HCT116 (cell line): ENCODE measurements at regions not wholly inside any gene's neighbourhood (a gene's known extent, or its start where the extent isn't known, plus 50 kb on each side); places are given as distances from the start of the nearest gene placed in this dataset.

Experiments used
- ATAC-seq: fragments of 200-7000 bp; cut with Tn5 transposase; 2 replicates; pipeline ENCODE4 v1.9.1; 2020; ENCODE audit warnings: mild to moderate bottlenecking, moderate library complexity
- BruUV-seq: library from RNA; stranded (reverse); fragments of 400-500 nt; replicated peaks from 2 replicates; lab custom pipeline; 2021; lab: Mats Ljungman, UMichigan
- CTCF ChIA-PET: fragments of 300-600 bp; sonication (Branson Sonifier 250); formaldehyde crosslinking; loops from one replicate; lab custom pipeline; 2021; ENCODE audit warnings: antibody characterized with exemption; lab: Charles Lee
- POLR2A ChIA-PET: fragments of 300-600, 350-600 bp; sonication (Branson Sonifier 250); formaldehyde crosslinking; loops from one replicate; lab custom pipeline; 2021; ENCODE audit warnings: antibody characterized with exemption; lab: Charles Lee
- RAD21 ChIA-PET, 2 experiments: fragments of 300-600 bp; sonication (Branson Sonifier 250); formaldehyde crosslinking; loops; one replicate each; lab custom pipeline; 2023; ENCODE audit warnings: low total read pairs in 2 of 2; ENCODE audit not compliant: uncharacterized antibody in 2 of 2, unreplicated experiment in 2 of 2, low non-redundant PET in 1 of 2; lab: Charles Lee
- DNase-seq: peaks from one replicate; pipeline ENCODE4 v3.0.0-alpha.2; 2010; ENCODE audit warnings: low read depth, low spot score
- H2AFZ ChIP-seq: fragments of 200-600 bp; shearing (Covaris generic), sonication (generic); 2 replicates; pipeline ENCODE4 v1.6.1; 2017; ENCODE audit warnings: low read depth, mixed run types, mixed read lengths, antibody characterized with exemption, low read length; ENCODE audit not compliant: poor library complexity, severe bottlenecking
- H3K27ac ChIP-seq: 2 replicates; pipeline ENCODE4 v1.5.1; 2012; ENCODE audit warnings: low read depth, low read length
- H3K27me3 ChIP-seq: fragments of 200-600 bp; sonication (generic); 2 replicates; pipeline ENCODE4 v1.6.1; 2016; ENCODE audit warnings: mixed run types, low read length, mixed read lengths; ENCODE audit not compliant: insufficient read depth
- H3K36me3 ChIP-seq, 2 experiments: fragments of 200-500 bp in 1 of 2; fragments of 200-600 bp in 1 of 2; sonication (Bioruptor generic) in 1 of 2; sonication (generic) in 1 of 2; 2 replicates each; pipeline versions ENCODE4 v1.5.1 to v1.6.1; 2014 to 2016; ENCODE audit warnings: low read length in 2 of 2, inconsistent platforms in 1 of 2, mixed read lengths in 1 of 2, mixed run types in 1 of 2; ENCODE audit not compliant: insufficient read depth in 2 of 2, control insufficient read depth in 1 of 2
- H3K4me1 ChIP-seq, 2 experiments: fragments of 200-600 bp in 1 of 2; sonication (generic) in 1 of 2; 2 replicates each; pipeline versions ENCODE4 v1.5.1 to v1.6.1; 2012 to 2017; ENCODE audit warnings: low read length in 2 of 2, inconsistent platforms in 1 of 2, mild to moderate bottlenecking in 1 of 2, mixed read lengths in 1 of 2, mixed run types in 1 of 2, moderate library complexity in 1 of 2; ENCODE audit not compliant: insufficient read depth in 2 of 2, control insufficient read depth in 1 of 2
- H3K4me2 ChIP-seq: fragments of 200-600 bp; sonication (generic); 2 replicates; pipeline ENCODE4 v1.6.1; 2017; ENCODE audit warnings: mixed run types, low read length, mixed read lengths
- H3K4me3 ChIP-seq, 2 experiments: fragments of 200-600 bp in 1 of 2; sonication (generic) in 1 of 2; replicated peaks in 1 of 2; 2 replicates each; pipeline ENCODE4 v1.5.1; 2011 to 2016; ENCODE audit warnings: low read length in 2 of 2, control low read depth in 1 of 2, low read depth in 1 of 2, mild to moderate bottlenecking in 1 of 2, mixed read lengths in 1 of 2, mixed run types in 1 of 2
- H3K79me2 ChIP-seq: fragments of 200-600 bp; sonication (generic); 2 replicates; pipeline ENCODE4 v1.6.1; 2017; ENCODE audit warnings: mild to moderate bottlenecking, mixed run types, low read length, moderate library complexity, mixed read lengths; ENCODE audit not compliant: insufficient read depth
- H3K9ac ChIP-seq: fragments of 200-600 bp; sonication (generic); 2 replicates; pipeline ENCODE4 v1.6.1; 2016; ENCODE audit warnings: low read length, mixed read lengths
- H3K9me2 ChIP-seq: fragments of 200-600 bp; sonication (generic), shearing (Covaris generic); 2 replicates; pipeline ENCODE4 v1.6.1; 2017; ENCODE audit warnings: mixed run types, mild to moderate bottlenecking, moderate library complexity; ENCODE audit not compliant: insufficient read depth
- H3K9me3 ChIP-seq, 2 experiments: fragments of 200-500 bp in 1 of 2; fragments of 200-600 bp in 1 of 2; sonication (Bioruptor generic) in 1 of 2; sonication (generic) in 1 of 2; 2 replicates each; pipeline ENCODE4 v1.6.1; 2014 to 2017; ENCODE audit warnings: low read length in 2 of 2, mixed read lengths in 2 of 2, inconsistent platforms in 1 of 2, low read depth in 1 of 2, mild to moderate bottlenecking in 1 of 2, mixed run types in 1 of 2, moderate library complexity in 1 of 2; ENCODE audit not compliant: control insufficient read depth in 1 of 2, insufficient read depth in 1 of 2
- H4K20me1 ChIP-seq: fragments of 200-600 bp; sonication (generic), shearing (Covaris generic); 2 replicates; pipeline ENCODE4 v1.6.1; 2017; ENCODE audit warnings: mixed run types, mild to moderate bottlenecking, moderate library complexity; ENCODE audit not compliant: insufficient read depth
- ATF3 ChIP-seq: IDR thresholded peaks from 2 replicates; pipeline ENCODE4 v1.6.1; 2012
- CEBPB ChIP-seq: IDR thresholded peaks from 2 replicates; pipeline ENCODE4 v1.6.1; 2012; ENCODE audit warnings: low read depth
- CTCF ChIP-seq, 3 experiments: fragments of 200-600 bp in 1 of 3; sonication (generic) in 1 of 3; IDR thresholded peaks in 2 of 3; conservative IDR thresholded peaks in 1 of 3; 2 replicates each; pipeline ENCODE4 v1.5.1; 2012 to 2017; ENCODE audit warnings: low read depth in 2 of 3, low read length in 2 of 3, antibody characterized with exemption in 1 of 3, borderline replicate concordance in 1 of 3, control low read depth in 1 of 3, mild to moderate bottlenecking in 1 of 3, mixed read lengths in 1 of 3, mixed run types in 1 of 3, moderate library complexity in 1 of 3; ENCODE audit not compliant: insufficient read depth in 1 of 3
- EGR1 ChIP-seq: IDR thresholded peaks from 2 replicates; pipeline ENCODE4 v1.6.1; 2012; ENCODE audit warnings: low read depth
- ELF1 ChIP-seq: IDR thresholded peaks from 2 replicates; pipeline ENCODE4 v1.6.1; 2012; ENCODE audit warnings: low read depth, borderline replicate concordance
- EZH2 ChIP-seq: fragments of 200-600 bp; sonication (generic); IDR thresholded peaks from 2 replicates; pipeline ENCODE4 v1.6.1; 2017; ENCODE audit warnings: antibody characterized with exemption, mixed run types
- EZH2phosphoT487 ChIP-seq: fragments of 200-600 bp; IDR thresholded peaks from 2 replicates; pipeline ENCODE4 v1.6.1; 2018; ENCODE audit warnings: antibody characterized with exemption, borderline replicate concordance
- FOSL1 ChIP-seq: IDR thresholded peaks from 2 replicates; pipeline ENCODE4 v1.6.1; 2012; ENCODE audit warnings: low read depth
- JUND ChIP-seq: IDR thresholded peaks from 2 replicates; pipeline ENCODE4 v1.6.1; 2012
- MAX ChIP-seq: IDR thresholded peaks from 2 replicates; pipeline ENCODE4 v1.6.1; 2012
- POLR2A ChIP-seq: IDR thresholded peaks from 2 replicates; pipeline ENCODE4 v1.7.0; 2011; ENCODE audit warnings: borderline replicate concordance; ENCODE audit not compliant: insufficient read depth, insufficient read length; ENCODE audit errors: extremely low read depth
- RAD21 ChIP-seq: IDR thresholded peaks from 2 replicates; pipeline ENCODE4 v1.6.1; 2012; ENCODE audit warnings: low read depth, mild to moderate bottlenecking
- REST ChIP-seq: IDR thresholded peaks from 2 replicates; pipeline ENCODE4 v1.6.1; 2012; ENCODE audit warnings: low read depth
- SIN3A ChIP-seq: IDR thresholded peaks from 2 replicates; pipeline ENCODE4 v1.6.1; 2012; ENCODE audit warnings: low read depth
- TCF7L2 ChIP-seq: IDR thresholded peaks from 2 replicates; pipeline ENCODE4 v1.7.0; 2011; ENCODE audit warnings: borderline replicate concordance, inconsistent platforms; ENCODE audit not compliant: insufficient read depth, insufficient read length; ENCODE audit errors: extremely low read depth
- YY1 ChIP-seq: IDR thresholded peaks from 2 replicates; pipeline ENCODE4 v1.6.1; 2011; ENCODE audit warnings: low read length, low read depth, moderate library complexity, mild to moderate bottlenecking; ENCODE audit not compliant: insufficient replicate concordance; ENCODE audit errors: extremely low read depth
- ZBTB33 ChIP-seq: IDR thresholded peaks from 2 replicates; pipeline ENCODE4 v1.6.1; 2011; ENCODE audit warnings: mild to moderate bottlenecking, low read length, moderate library complexity; ENCODE audit not compliant: insufficient replicate concordance; ENCODE audit errors: extremely low read depth
- ZFX ChIP-seq: fragments of 450-650 bp; IDR thresholded peaks from 2 replicates; pipeline ENCODE4 v1.6.1; 2017
- ZNF274 ChIP-seq: fragments of 200-500 bp; sonication (Bioruptor generic); IDR thresholded peaks from 2 replicates; pipeline ENCODE4 v1.6.1; 2014; ENCODE audit warnings: mild to moderate bottlenecking, low read depth, low read length, inconsistent platforms
- intact Hi-C: fragments of 100-400 bp; cut with micrococcal nuclease; formaldehyde crosslinking; loops from 2 replicates; pipeline ENCODE4 v1.10.0; 2022

- Histone ChIP-seq H3K9me3 (peaks cover 17 to 19% of the 10 kb centered on the region in 2 experiments; a peak in 2 of 4 replicates), H3K36me3 (no peaks in the 10 kb centered on the region), H3K4me1 (no peaks in the 10 kb centered on the region), H2AFZ (no peak overlapping the region), H3K27me3 (no peaks in the 10 kb centered on the region), H3K4me3 (no peak overlapping the region), H3K79me2 (no peaks in the 10 kb centered on the region), H4K20me1 (no peaks in the 10 kb centered on the region), H3K27ac (no peak overlapping the region), H3K4me2 (no peak overlapping the region), H3K9me2 (no peaks in the 10 kb centered on the region), H3K9ac (no peak overlapping the region)
- no peak for DNase-seq
- no peak for TF ChIP-seq EZH2
- TF ChIP-seq ZBTB33, result no peak
- no peak for TF ChIP-seq FOSL1
- TF ChIP-seq ELF1, result no peak
- no peak for TF ChIP-seq ATF3
- TF ChIP-seq CTCF (IDR thresholded peaks at IDR 0.05 in 2 of 3, conservative IDR thresholded peaks at IDR 0.05 in 1 of 3; ENCODE audit: borderline replicate concordance in 1 of 3, insufficient read depth in 1 of 3, low read depth in 2 of 3, low read length in 2 of 3), result no peak
- no peak for TF ChIP-seq RAD21
- TF ChIP-seq ZNF274, result no peak
- TF ChIP-seq YY1, result no peak
- no peak for TF ChIP-seq EZH2phosphoT487
- TF ChIP-seq SIN3A, result no peak
- no peak for TF ChIP-seq EGR1
- TF ChIP-seq ZFX, result no peak
- no peak for TF ChIP-seq TCF7L2
- TF ChIP-seq CEBPB, result no peak
- no peak for TF ChIP-seq REST
- TF ChIP-seq MAX, result no peak
- no peak for TF ChIP-seq POLR2A
- TF ChIP-seq JUND, result no peak
- intact Hi-C loops, result no loop called here
- ATAC-seq, result no peak
- RAD21 ChIA-PET, result no interaction called here
- BruUV-seq, result no TSS peak
- CTCF ChIA-PET, result no interaction called here
- POLR2A ChIA-PET, result no interaction called here
Observed at GRCh38 chr14:85313560-85314207, 216.3 kb upstream of the FLRT2 start.
